Limb (tissue), 2 donors: ENCODE measurements at regions not wholly inside any gene's neighbourhood (a gene's known extent, or its start where the extent isn't known, plus 50 kb on each side); places are given as distances from the start of the nearest gene placed in this dataset.

Experiments
- DNase-seq, 2 donors: peaks; one replicate each; pipeline ENCODE4 v3.0.0-alpha.2; 2016; ENCODE audit errors: extremely low spot score in 2 of 2

DNA sequence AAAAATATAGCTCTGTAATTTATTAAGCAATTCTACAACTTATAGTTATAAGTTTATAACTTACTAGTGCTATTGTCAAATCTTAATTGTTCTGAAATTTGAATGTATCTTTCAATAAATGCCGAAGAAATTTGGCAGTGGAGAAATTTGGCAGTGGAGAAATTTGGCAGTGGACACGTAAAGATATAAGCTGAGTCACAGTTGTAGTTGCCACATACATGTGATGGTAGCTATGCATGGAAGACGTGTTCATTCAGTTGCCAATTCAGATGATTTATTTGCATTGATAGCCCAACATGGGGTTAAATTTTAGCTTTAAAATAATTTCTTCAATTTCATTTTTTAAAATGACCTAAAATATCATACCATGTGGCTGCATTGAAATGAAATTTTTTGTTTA lies 127.8 kb upstream of the NR4A3 start:
- DNase-seq = no peak

DNA sequence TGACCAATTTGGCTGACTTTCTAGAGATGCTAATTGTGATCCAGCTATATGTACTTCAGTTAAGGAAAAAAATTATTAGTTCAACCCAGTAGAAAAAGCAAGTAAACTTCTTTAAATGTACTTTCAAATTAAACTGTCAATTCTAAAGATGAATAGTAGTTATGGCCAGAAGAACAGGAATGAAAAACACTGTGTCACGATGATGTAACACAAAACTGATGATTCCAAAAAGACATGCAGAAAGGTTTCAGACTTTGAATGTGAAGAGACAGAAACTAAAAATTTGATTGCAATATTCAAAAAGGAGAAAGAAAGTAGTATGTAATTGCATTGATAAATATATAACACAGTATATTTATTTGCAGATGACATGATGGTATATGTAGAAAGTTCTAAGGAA lies 127.3 kb upstream of the NR4A3 start:
- no peak for DNase-seq

DNA sequence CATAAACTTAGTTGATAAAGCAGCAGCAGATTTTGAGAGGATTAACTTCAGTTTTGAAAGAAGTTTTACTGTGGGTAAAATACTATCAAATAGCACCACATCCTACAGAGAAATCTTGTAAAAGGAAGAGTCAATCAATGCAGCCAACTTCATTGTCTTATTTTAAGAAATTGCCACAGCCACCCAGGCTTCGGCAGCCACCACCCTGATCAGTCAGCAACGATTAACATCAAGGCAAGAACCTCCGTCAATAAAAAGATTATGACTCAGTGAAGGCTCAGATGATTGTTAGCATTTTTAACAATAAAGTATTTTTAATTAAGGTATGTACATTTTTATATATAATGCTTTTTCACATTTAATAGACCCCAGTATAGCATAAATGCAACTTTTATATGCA lies 122.3 kb upstream of the NR4A3 start:
- DNase-seq = no peak

DNA sequence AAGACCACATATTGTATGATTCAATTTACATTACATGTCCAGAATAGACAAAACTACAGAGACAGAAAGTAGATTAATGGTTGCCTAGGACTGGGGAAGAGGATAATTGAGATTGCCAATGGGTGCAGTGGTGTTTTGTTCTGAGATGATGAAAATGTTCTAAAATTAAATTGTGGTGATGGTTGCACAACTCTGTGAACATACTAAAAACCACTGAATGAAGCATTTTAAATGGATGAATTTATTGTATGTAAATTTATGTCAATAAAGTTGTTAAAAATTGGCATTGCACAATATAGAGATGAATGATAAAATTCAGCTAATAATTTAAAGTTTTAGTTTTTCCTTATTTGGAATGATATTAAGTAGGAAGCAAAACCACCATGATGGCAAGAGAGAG lies 109.5 kb upstream of the NR4A3 start:
- no peak for DNase-seq

DNA sequence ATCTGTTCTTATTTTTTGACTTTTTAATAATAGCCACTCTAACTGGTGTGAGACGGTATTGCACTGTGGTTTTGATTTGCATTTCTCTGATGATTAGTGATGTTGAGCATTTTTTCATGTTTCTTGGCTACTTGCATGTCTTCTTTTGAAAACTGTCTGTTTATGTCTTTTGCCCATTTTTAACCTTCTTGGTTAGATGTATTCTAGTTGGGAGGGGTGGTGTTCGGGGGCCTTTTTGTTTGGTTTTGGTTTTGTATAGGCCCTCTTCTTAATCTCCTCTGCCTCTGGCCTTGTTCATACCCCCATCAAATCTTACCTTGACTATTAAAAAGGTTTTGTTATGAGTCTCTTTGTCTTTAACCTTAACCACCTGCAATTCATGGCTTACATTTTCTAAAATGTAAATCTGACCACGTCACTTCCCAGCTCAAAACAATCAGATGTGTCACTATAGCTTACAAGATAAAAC lies 107.8 kb upstream of the NR4A3 start:
- no peak for DNase-seq

DNA sequence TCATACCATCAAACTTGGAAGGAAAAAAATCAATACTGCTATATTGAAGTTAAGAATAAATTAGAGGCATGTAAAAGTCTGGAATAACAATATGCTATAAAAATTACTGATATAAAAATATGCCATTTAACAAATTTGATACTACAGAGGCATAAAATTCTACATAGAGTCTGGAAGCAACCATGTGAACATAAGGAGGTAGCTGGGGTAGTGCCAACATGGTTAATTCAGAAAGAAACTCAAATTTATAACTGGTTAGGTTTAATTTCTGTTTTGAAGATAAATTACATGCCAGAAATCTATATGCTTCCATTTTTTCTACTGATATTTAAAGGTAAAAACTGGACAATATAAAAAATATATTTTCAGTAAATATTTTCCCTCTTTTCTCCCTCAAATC lies 103.1 kb upstream of the NR4A3 start:
- no peak for DNase-seq

DNA sequence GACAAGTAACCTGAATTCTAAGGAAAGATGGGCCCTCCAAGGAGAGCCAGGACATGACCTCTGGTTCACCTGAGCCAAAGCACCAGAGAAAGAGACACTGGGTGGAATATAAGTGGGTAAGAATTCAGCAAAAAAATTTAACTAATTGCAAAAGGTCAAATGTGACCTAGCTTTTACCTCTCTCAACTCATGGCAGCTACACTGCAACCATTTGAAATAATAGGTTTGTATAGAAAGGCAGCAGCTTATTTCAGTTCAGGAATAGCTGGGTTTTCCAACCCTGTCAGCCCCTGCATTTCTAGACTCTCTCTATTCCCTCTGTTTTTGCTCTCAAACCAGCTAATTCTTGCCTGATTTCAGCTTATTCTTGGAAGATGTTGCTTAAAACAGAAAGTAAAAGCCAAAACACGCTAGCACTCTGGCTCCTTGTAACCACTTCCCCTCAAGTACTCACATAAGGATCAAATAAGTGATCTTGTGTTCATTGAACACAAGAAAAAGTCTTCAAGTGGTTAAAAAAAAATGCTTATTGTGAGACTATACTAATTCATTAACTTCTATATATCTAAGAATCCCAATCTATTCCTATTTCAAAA lies 101.1 kb upstream of the NR4A3 start:
- no peak for DNase-seq

DNA sequence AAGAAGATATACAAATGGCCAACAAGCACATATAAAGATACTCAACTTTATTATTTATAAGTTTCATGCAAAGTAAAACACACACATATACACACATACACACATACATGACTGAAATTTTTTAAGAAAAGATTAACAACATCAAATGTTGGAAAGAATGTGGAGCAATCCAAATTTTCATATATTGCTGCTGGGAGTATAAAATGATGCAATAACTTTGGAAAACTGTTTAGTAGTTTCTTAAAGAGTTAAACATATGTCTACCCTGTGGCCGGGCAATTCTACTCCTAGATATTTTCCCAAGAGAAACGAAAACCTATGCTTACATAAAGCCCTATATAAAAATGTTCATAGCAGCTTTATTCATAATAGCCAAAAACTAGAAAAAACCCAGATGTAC lies 99.8 kb upstream of the NR4A3 start:
- no peak for DNase-seq

DNA sequence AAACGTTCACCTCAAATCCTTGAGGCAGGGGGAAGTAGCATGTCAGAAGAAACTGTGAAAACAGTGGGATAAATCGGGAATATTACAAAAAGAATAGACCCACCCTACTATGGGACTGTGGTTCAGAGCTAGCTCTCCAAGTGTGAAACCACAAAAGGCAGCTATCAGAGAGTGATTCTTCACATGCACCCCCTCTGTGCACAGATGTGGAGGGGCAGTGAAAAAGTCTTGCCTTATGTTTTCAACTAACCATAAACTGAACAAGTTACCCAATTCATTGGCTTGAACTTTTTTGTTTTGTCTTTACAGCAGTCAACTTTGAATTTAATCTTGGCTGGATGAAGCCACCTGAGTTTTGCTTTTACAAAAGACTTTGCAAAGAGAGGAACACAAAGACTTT lies 98.8 kb upstream of the NR4A3 start:
- DNase-seq = no peak

DNA sequence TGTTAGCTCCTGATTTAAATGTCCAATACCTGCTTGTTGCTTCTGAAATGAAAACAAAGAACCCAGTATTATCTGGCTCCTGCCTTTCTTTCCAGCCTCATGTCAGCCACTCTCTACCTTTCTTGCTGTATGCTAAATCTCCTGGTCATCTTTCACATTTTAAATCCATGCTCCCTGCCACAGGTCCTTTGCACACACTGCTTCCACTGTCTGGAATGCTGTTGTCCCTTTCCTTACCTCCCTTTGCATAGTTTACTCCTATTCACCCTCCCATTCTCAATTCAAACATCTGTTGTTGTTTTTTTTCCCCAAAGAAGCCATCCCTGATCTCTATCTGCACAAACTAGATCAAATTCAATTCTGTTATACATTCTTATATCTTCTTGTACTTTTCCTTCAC lies 97.0 kb upstream of the NR4A3 start:
- DNase-seq = no peak

DNA sequence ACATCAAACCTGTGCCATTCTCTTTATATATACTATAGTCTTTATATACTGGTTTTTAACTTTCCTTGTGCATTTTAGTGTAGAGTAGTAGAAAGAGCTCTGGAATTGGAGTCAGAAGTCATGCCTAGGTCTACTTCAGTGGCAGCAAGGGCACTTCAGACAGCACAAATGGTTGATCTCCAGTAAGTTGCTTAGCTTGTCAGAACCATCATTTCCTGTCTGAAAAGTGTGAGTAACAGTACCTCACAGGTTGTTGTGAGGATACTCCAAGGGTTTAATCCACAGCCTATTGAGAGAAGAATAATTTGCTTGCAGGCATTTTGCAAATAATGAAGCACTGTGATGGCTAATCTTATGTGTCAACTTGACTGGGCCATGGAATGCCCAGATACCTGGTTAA lies 95.8 kb upstream of the NR4A3 start:
- no peak for DNase-seq

DNA sequence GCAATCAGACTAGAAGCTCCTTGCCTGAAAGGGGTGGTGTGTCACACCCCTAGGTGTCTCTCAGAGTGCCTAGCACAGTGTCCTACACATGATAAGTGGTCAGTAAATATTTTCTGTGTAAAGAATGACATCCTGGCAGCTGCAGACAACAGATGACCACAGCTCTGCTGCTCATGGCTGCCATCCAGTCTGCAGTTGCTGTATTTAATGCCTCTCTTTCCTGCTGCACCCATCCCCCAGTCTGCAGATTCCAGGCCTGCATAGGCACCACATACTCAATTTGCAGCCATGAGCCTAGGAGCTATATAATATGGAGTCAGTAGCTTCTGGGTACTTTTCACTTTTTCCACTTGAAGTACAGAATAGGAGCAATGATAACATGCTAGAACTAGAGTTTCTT lies 94.9 kb upstream of the NR4A3 start:
- peak in 1 of 2 donors; percentile 35 for DNase-seq

DNA sequence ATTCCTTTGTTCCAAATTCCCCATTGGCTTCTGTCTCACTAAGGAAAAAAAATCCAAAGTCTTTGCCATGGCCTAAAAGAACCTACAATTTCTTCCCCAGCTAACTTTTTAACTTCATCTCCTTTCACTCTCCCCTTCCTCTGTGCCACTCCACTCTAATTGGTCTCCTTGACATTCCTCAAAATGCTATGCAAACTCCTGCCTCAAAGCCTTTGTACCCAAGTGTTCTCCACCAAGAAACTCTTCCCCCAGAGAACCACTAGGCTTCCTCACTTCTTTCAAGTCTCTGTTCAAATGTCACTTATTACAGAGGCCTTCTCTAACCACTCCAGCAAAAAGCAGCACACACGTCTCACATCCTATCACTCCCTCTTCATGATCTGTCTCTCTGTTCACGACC lies 91.6 kb upstream of the NR4A3 start:
- no peak for DNase-seq

DNA sequence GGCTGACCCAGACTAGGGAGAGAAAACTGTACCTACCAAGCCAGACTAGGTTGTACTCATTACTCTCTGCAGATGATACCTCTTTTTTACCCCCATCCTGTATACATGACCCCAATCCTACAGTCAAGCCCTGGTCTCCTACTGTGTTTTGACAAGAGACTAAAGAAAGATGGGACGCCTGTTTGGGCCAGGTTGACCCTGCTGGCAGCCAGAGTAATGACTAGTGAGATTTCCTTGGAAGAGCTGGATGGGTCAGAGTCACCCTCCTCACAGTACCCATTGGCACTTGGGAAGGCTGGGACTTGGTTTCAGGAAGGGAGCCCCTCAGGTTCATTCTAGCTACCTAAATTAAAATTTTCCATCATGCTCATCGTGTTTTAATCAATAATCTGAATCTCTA lies 89.7 kb upstream of the NR4A3 start:
- no peak for DNase-seq

DNA sequence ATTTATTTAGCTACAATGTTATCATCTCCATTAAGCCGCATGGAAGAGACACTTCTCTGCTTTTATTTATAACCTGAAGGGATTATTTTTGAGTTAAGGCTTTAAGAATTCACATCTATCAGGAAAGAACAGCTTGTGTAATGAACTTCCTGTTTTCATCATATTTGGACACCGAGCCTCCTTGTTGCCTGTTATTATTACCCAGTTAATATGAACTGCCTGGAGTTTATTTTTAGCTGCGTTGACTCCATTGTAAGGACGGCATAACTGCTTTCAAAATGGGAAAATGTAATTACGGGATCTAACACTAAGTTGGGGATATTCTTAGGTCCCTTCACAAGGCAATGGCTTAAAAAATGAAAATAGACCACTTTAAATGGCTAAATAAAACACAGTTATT lies 89.0 kb upstream of the NR4A3 start:
- DNase-seq = no peak

DNA sequence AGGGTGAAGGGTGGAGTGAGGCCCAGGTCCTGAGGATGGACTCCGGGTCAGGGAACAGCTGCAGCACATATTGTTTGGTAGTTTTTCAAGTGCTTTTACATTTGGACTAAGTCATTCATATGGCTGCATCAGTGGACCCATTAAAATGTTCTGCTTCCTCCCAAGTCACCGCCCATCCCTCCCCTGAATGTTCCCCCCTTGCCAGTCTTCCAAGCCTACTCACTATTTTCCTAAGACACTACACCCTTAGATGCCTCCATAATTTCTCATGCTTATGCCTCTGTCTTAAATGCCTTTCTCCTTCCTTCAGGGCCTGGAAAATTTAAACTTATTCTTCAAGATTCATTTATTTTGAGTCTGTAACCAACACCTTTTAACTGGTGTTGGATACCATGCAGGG lies 86.6 kb upstream of the NR4A3 start:
- no peak for DNase-seq

DNA sequence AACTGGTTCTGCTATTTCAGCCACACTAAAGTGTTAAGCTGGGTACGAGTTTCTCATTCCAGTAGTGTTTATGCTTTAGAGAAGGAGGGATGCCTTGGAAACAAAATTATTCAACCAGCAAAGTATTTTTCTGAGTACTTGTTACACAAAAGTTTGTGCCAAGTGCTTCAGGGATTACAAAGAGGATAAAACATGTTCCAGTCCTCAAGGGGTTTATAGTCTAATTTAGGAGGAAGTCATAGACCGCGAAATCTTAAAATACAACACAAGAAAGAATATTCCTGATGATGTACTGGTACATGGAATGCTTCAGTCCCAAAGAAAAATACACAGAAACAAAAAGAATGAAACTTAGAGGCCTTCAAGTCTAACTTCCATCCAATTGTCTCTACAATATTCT lies 85.4 kb upstream of the NR4A3 start:
- no peak for DNase-seq

DNA sequence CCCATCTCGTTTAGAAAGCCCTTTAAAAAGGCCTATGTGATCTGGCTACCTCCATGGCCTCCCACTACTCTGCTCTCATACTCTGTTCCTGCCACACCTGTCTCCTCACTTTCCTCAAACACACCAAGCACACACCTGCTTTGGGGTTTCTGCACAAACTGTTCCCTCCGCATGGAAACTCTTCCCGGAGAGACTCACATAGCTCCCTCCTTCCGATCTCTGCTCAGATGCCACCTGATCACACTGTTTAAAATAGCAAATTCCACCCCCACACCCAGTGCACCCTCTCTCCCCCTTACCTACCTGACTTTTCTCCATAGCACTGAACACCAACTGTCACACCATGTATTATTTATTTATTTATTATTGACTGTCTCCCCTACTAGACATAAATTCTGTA lies 84.0 kb upstream of the NR4A3 start:
- no peak for DNase-seq

DNA sequence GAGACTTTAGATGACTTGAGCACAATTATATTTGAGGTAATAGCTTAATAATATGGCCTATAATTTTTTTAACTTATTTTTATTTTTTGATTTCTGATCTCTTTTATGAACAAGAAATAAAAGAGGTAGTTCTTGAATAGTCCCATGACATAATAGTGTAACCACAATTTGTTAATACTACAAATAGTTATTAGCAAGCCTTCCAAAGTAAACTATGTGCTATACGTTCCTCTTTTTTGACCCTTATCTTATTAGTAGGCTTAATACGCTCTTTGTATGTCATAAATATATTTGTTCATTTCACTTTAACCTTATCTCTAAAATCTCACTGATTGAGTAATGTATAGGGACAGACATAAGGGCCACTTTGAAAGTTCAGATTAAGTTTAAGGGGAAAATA lies 78.7 kb upstream of the NR4A3 start:
- DNase-seq = no peak

DNA sequence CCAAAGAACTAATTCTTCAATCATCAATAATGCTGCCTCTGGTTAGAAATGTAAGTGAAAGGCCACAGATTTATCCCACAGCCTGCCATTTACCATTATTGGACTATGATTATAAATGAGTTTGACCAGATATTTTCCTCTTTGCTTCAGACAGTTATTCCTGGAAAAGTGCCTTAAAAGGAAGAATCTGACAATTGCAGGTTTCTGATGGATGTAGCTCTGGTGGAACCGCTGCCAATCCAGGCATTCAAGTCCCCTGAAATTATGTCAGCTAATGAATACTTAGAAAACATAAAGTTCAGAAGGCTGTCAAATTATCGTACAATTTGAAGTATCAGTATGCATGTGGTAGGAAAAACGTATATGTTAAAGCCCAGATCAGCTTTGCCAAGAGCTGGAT lies 78.2 kb upstream of the NR4A3 start:
- no peak for DNase-seq

DNA sequence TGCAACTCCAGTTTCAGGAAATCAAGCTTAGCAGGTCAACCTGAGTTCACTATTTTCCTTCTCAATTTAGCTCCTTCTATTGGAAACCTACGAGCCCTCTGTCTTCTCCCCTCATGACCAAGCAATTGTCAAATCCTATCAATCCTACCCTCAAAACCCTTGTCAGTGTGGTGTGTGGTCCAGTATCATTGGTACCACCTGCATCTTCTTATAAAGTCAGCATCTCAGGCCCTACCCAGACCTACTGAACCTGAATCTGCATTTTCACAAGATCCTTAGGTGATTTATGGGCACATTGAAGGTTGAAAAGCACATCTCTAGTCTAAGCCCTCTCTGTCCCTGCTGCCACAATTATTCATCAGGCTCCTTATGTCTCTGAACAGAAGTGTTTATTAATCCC lies 77.6 kb upstream of the NR4A3 start:
- no peak for DNase-seq

DNA sequence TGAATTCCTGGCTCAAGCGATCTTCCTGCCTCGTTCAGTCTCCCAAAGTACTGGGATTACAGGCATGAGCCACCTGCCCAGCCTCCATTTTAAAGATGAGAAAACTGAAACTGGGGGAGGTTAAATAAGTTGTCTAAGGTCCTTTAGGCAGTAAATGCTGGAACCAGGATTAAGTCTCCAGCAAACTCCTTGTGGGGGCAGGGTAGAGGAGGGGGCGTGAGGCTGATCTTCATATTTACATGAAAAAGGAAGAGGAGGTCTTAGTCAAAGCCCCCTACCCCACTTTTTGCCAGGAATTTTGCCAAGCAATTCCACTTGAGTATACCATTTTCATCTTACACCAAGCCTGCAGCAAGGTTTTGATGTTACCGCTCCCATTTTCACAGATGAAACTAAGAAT lies 76.6 kb upstream of the NR4A3 start:
- no peak for DNase-seq

DNA sequence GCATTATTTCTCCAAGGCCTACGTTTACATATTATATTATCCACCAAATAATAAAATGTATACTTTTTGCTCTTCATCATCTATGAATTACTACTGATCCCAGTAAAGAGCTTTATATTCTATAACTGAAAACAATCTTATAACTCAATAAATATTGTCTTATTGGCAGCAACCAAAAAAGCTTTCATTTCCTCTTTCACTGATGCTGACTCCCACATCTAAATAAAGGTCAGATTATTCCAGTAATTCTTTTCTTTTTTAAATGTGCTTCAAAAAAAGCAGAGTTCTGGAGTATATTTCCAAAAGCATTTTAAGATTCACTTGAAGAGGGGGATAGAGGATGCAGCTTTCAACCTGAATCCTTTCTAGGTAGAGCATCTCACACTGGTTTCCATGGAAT lies 75.3 kb upstream of the NR4A3 start:
- no peak for DNase-seq

DNA sequence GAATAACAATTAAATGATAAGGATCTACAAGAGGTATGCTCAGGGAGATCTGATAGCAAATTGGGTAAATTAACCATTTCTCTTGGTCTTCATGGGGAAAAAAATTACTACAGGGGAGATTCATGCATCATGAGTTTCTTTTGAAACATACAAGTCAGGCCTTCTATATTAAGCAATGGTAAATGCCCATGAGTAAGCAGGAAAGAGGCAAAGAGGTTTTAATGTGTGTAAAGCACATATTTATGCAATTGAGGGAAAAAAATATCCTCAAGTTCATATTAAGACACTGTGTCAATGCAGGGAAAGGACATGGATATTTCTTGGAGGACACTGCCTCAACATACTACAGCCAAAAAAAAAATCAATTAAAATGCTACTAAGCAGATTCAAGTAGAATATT lies 73.4 kb upstream of the NR4A3 start:
- DNase-seq = no peak
